GM19397 (cell line): ENCODE measurements at regions not wholly inside any gene's neighbourhood (a gene's known extent, or its start where the extent isn't known, plus 50 kb on each side); places are given as distances from the start of the nearest gene placed in this dataset.
"Not testable (repeated sequence)": the region's sequence is repeated elsewhere in the genome, so short reads cannot be mapped to it uniquely, and the experiment has no call there.

Experiments used
- ATAC-seq: cut with Tn5 transposase; IDR thresholded peaks from one replicate; pipeline ENCODE4 v1.9.1; 2021; ENCODE audit warnings: mild to moderate bottlenecking, moderate library complexity; ENCODE audit not compliant: unreplicated experiment

- no peak for ATAC-seq
These were observed 53.1 kb upstream of the STK39 start for GRCh38 chr2:168300460-168300859.

GRCh38 chr2:168304024-168304681, 56.8 kb upstream of the STK39 start:
- ATAC-seq: no peak

- ATAC-seq: no peak
These were observed 60.0 kb upstream of the STK39 start for GRCh38 chr2:168307379-168307778.

GRCh38 chr2:168310580-168310979, 63.2 kb upstream of the STK39 start:
- no peak for ATAC-seq

GRCh38 chr2:168311261-168311910, 64.0 kb upstream of the STK39 start:
- ATAC-seq: no peak

GRCh38 chr2:168312036-168312822, 64.8 kb upstream of the STK39 start:
- ATAC-seq: no peak

- ATAC-seq: no peak
These were observed 66.8 kb upstream of the STK39 start for GRCh38 chr2:168314236-168314635.

- no peak for ATAC-seq
These were observed 68.1 kb upstream of the STK39 start for GRCh38 chr2:168315331-168316072.

GRCh38 chr2:168316073-168316440, 68.7 kb upstream of the STK39 start:
- no peak for ATAC-seq

- ATAC-seq: no peak
These were observed 69.9 kb upstream of the STK39 start for GRCh38 chr2:168317282-168317681.

GRCh38 chr2:168320267-168320666, 72.9 kb upstream of the STK39 start:
- no peak for ATAC-seq

GRCh38 chr2:168322325-168323007, 75.1 kb upstream of the STK39 start:
- no peak for ATAC-seq

GRCh38 chr2:168323529-168324021, 76.2 kb upstream of the STK39 start:
- no peak for ATAC-seq

GRCh38 chr2:168326572-168326971, 79.2 kb upstream of the STK39 start:
- ATAC-seq: no peak

- no peak for ATAC-seq
These were observed 79.9 kb upstream of the STK39 start for GRCh38 chr2:168327328-168327727.

- ATAC-seq: no peak
These were observed 81.0 kb upstream of the STK39 start for GRCh38 chr2:168328421-168328820.

GRCh38 chr2:168330624-168331423, 83.4 kb upstream of the STK39 start:
- no peak for ATAC-seq

- not testable (repeated sequence) for ATAC-seq
These were observed 87.9 kb upstream of the STK39 start for GRCh38 chr2:168335254-168335653.

- no peak for ATAC-seq
These were observed 89.5 kb upstream of the STK39 start for GRCh38 chr2:168336786-168337388.
